Limb (tissue), 2 donors: ENCODE measurements at regions not wholly inside any gene's neighbourhood (a gene's known extent, or its start where the extent isn't known, plus 50 kb on each side); places are given as distances from the start of the nearest gene placed in this dataset.

Experiments
- DNase-seq, 2 donors: peaks; one replicate each; pipeline ENCODE4 v3.0.0-alpha.2; 2016; ENCODE audit errors: extremely low spot score in 2 of 2

DNA sequence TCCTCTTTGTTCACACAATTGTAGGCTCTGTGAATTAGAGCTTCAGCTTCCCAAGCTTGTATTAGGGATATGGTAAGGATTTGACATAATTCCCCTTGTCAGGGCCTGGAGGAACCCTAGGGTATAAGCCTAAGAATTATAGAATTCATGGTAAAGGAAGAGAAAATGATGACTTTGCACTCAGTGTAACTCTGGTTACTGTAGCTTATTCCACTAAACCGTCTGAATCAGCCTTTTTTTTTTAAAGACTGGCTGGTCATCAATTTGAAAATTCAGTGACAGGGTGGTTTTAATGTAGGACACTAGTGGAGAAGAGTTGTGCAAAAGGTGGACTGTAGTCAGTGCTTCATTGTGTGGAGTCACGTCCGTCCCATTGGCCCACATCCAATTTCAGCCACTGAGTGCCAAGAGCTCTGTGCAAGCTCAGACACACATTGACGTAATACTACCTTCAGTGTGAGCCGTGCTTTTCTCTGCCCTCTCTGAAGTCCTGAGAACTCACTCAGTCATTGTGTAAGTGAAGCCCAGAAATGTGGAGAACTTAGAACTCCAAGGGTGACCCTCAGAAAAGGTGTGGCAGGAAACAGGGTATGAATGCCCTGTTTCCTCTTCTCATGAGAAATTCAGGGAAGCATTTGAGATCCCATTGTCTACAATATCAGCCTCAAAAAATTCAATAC, 449.8 kb downstream of the C4orf33 start:
- peak; percentile 2 to 51 for DNase-seq

GRCh38 chr4:129546531-129546930, 450.6 kb downstream of the C4orf33 start:
- no peak for DNase-seq

DNA sequence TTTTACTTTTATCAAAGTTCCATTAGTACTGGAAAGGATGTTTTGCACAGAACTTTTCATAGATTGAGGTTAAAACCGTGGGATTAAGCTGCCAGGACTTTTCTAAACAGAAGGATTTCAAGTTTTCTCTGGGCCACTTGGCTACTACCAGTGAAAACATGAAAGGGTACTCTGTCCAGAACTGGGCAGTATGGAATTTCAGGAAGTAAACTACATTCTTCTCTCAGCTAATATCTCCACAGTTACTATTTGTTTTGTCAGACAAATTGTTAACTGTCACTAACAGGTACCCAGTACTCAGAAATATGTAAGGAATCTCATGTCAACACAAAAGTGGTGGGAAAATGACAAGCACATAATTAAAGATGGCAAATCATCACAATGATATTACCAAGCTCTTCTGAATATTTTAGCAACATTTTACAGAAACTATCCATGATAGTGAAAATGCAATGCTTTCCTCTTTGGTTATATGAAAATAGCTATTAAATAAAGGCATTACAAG, 454.4 kb downstream of the C4orf33 start:
- DNase-seq, result no peak

- no peak for DNase-seq
Observed at GRCh38 chr4:129561280-129561679, 465.3 kb downstream of the C4orf33 start.

GRCh38 chr4:129561886-129562671, 466.1 kb downstream of the C4orf33 start:
- DNase-seq, result no peak

- no peak for DNase-seq
Observed at GRCh38 chr4:129565214-129565613, 469.3 kb downstream of the C4orf33 start.

GRCh38 chr4:129570326-129570725, 474.4 kb downstream of the C4orf33 start:
- DNase-seq, result no peak

- no peak for DNase-seq
Observed at GRCh38 chr4:129578336-129578735, 482.4 kb downstream of the C4orf33 start.

- DNase-seq, result no peak
Observed at GRCh38 chr4:129581305-129581704, 485.4 kb downstream of the C4orf33 start.

GRCh38 chr4:129583868-129584267, 487.9 kb downstream of the C4orf33 start:
- no peak for DNase-seq

GRCh38 chr4:129598582-129598981, 502.6 kb downstream of the C4orf33 start:
- no peak for DNase-seq

- DNase-seq, result no peak
Observed at GRCh38 chr4:129600898-129601297, 504.9 kb downstream of the C4orf33 start.

GRCh38 chr4:129602447-129602846, 506.5 kb downstream of the C4orf33 start:
- DNase-seq, result no peak

- DNase-seq, result no peak
Observed at GRCh38 chr4:129603241-129603931, 507.4 kb downstream of the C4orf33 start.

DNA sequence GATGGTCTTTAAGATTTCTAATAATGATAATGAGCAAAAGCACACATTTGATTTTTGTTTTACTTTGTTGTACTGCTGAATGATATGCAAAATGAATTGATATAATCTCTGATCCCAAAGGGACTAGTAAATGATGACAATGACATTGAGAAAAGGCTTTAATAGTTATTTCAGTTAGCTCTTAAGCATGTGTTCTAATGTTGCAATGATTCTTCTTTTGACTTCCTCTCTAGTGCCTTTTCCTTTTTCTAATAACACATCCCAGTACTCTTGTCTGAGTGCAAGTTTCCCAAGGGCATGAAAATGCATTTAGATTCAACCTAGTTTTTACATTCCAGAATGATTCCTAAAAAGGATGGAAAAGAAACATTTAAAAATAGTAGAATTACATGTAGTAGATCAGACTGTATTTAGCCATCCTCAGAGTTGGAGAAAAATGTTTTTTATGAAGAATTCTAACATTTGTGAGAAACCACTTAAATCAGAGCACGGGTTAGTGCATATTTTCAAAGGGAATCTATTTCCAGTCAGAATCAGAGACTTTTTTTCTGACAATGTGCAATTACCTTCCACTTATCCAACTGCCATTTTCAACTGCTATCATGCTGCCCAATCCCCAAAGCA, 508.8 kb downstream of the C4orf33 start:
- DNase-seq, result no peak

DNA sequence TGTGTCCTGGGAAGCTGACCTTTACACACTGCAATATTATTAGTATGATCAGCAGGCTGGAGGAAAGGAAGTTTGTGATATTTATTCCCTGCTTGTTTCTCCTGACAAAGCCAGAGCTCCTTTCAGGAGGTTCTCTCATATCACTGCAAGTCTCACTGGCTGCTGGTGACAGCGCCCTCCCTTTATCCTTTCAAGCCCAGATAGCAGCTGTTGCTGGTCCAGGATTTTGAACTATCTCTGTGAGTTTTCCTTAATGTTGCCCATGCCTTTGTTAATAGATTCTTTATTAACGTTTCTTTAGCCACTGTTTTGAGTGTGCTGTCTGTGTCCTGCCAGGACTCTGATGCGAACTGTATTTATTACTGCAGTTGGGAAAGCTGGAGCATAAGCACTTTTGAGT, 518.7 kb downstream of the C4orf33 start:
- no peak for DNase-seq

DNA sequence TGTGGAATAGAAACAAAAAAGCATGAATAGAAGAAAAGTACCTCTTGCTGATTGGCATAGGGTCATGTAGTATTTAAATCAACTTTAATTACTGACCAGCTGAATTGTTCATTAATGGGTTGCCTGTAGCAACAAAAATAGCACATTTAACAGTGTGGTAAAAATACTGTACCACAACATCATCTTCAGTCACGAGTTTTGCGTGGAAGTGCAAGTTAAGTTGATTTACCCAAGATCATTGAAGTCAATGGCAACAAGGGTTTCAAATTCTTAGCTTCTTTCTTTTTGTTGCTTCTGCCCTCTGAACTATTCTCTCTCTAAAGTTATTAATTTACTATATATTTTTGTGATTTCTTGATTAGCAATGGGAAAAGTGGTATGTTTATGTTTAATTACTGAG, 526.6 kb downstream of the C4orf33 start:
- DNase-seq, result no peak

DNA sequence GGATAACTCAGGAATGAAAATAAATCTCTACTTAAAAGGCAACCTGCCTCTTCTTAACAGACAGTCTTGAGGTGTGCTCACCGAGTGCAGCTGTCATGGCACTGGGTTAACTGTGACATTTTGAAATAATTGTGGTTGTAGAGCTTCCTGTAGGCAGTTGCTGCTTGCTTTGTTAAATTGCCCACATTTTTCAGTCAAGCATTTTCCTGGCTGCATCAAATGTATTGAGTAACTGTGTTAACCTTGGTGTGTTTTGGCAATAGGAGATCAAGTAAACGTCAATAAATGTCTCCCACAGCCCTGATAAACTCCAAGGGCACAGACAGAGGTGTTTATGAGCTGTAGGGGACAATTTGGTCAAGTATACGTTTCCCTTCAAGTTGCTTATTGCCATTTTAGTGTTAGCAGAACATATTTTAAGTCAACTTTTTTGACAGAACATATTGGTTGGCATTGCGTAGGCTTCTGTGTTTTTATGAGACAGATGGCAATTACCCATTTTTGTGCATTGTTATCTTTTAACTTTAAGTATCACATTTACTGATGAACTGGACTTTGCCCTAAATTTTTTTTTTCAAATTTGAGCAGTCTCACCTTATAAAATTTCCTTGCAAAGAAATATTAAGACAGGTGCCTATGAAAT, 527.4 kb downstream of the C4orf33 start:
- no peak for DNase-seq

DNA sequence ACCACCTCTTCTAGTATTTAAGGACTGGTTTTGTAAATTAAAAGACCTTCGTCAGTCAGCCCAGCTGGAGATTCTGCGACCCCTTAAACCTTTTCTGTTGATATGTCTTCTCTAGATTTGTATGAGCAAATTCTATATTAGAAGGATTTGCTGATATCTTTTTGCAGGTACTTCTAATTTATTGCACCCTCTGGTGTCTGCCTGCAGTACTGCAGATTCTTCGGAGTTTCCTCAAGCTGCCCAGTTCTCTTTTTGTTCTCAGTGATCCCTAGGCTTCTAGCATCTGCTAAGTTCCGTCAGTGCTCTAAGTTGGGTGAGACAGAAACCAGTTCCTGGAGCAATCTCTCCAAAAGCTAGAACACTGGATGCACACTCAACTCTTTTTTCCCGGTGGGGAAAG, 545.2 kb downstream of the C4orf33 start:
- DNase-seq, result peak in 1 of 2 donors; percentile 40

DNA sequence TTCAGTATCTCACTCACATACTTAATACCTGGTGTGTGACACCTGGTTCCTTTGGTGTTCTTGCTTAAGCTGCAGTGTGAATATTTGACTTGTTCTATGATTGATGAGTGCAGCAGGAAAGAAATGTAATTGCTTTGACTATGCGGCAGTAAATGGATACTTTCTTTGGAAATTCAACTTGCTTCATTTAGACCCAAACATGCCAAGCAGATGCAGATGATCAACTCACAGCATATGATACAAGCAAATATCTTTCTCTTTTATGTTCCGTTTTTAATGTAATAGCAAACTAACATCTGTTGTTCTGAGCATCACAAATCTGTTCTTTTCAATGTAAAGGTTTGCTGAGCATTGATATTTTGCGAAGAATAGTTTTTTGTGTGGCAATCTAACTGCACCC, 549.5 kb downstream of the C4orf33 start:
- no peak for DNase-seq

GRCh38 chr4:129668092-129668491, 572.1 kb downstream of the C4orf33 start:
- DNase-seq, result no peak
